Spleen (tissue), 11 donors: ENCODE measurements at regions not wholly inside any gene's neighbourhood (a gene's known extent, or its start where the extent isn't known, plus 50 kb on each side); places are given as distances from the start of the nearest gene placed in this dataset.

ENCODE experiments used
- DNase-seq: peaks from one replicate; pipeline ENCODE4 v3.0.0-alpha.2; 2020
- H3K27ac ChIP-seq, 8 donors: fragments of 200-600 bp; sonication (generic) in 7 of 8; 1 replicate in 4 of 8; 2 replicates in 4 of 8; pipeline versions ENCODE4 v1.5.0 to v1.8.0; 2016 to 2021; ENCODE audit warnings: inconsistent platforms in 4 of 8, mild to moderate bottlenecking in 4 of 8, moderate library complexity in 1 of 8
- H3K27me3 ChIP-seq, 7 donors: fragments of 200-600 bp; sonication (generic) in 6 of 7; replicated peaks in 1 of 7; 1 replicate in 4 of 7; 2 replicates in 3 of 7; pipeline versions ENCODE4 v1.5.0 to v1.8.0; 2016 to 2021; ENCODE audit warnings: inconsistent platforms in 3 of 7, mild to moderate bottlenecking in 1 of 7
- H3K36me3 ChIP-seq, 6 donors: fragments of 200-600 bp; sonication (generic) in 5 of 6; 1 replicate in 4 of 6; 2 replicates in 2 of 6; pipeline versions ENCODE4 v1.5.0 to v1.8.0; 2016 to 2021; ENCODE audit warnings: inconsistent platforms in 2 of 6
- H3K4me1 ChIP-seq, 6 donors: fragments of 200-600 bp; sonication (generic) in 5 of 6; 1 replicate in 3 of 6; 2 replicates in 3 of 6; pipeline versions ENCODE4 v1.5.0 to v1.8.0; 2016 to 2021; ENCODE audit warnings: inconsistent platforms in 3 of 6
- H3K4me3 ChIP-seq, 8 donors: fragments of 200-600 bp; sonication (generic) in 7 of 8; 1 replicate in 4 of 8; 2 replicates in 4 of 8; pipeline versions ENCODE4 v1.5.0 to v1.8.0; 2016 to 2021; ENCODE audit warnings: inconsistent platforms in 4 of 8, mild to moderate bottlenecking in 4 of 8, moderate library complexity in 2 of 8
- H3K9me3 ChIP-seq, 8 donors: fragments of 200-600 bp; sonication (generic) in 7 of 8; 1 replicate in 4 of 8; 2 replicates in 4 of 8; pipeline versions ENCODE4 v1.5.0 to v1.8.0; 2016 to 2021; ENCODE audit warnings: inconsistent platforms in 4 of 8
- POLR2A ChIP-seq, 3 donors: fragments of 450-650 bp; IDR thresholded peaks; one replicate each; pipeline ENCODE4 v1.5.1; 2017; ENCODE audit warnings: antibody characterized with exemption in 3 of 3, mild to moderate bottlenecking in 1 of 3
- POLR2AphosphoS5 ChIP-seq, 3 donors: sonication (generic); formaldehyde crosslinking; IDR thresholded peaks; one replicate each; pipeline ENCODE4 v1.5.1; 2017; ENCODE audit warnings: antibody characterized with exemption in 3 of 3
- WGBS, 5 donors: extraction: QIAGEN DNeasy Blood & Tissue Kit in 3 of 5; methylation state at CpG; one replicate each; pipeline versions ENCODE4 v1.1.5 to v1.1.7; 2013 to 2018; 5-methylcytosine and 5-hydroxymethylcytosine counted together
- intact Hi-C: fragments of 100-400 bp; cut with DNase I; formaldehyde crosslinking; loops from one replicate; pipeline ENCODE4 v1.15.0; 2023; ENCODE audit warnings: low total_unique reads
- TF ChIP-seq, protein P1 (sequence below), 11 experiments: fragments of 200-600 bp in 7 of 11; fragments of 450-650 bp in 4 of 11; sonication (generic) in 4 of 11; IDR thresholded peaks in 8 of 11; conservative IDR thresholded peaks in 3 of 11; 1 replicate in 7 of 11; 2 replicates in 4 of 11; pipeline versions ENCODE4 v1.4.0 to v1.8.0; 2016 to 2021; ENCODE audit warnings: antibody characterized with exemption in 11 of 11, inconsistent platforms in 4 of 11, mild to moderate bottlenecking in 1 of 11
- donor health status: healthy with polysubstance abuse.
- donor health status: DM: no; HTN: no; CAD: no; lungs with moderate emphysema.
- donor health status: DM: no; HTN: no; CAD: no.
- donor health status: Bipolar disorder and iron deficiency.
- donor health status: healthy.
- donor health status: DM: no; HTN: no; CAD: no.
- donor health status: DM: yes; HTN: yes; CAD: no.

DNA sequence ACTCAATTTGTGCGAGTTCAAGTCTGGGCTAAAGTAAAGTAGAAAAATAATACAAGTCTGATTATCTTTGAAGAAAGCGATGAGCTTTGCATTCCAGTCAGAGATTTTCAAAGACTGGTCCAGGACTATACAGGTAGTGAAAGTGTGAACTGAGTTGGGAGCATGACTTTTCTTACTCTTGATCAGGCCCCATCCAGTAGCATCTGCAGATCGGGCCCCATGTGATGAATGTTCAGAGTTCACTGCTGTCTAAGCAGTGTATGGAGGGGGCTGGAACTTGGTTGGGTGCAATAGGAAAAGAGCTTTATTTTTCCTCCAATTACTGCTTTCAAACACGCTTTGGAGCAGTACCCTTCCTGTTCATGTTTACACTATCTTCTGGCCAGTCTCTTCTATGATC lies 747.4 kb upstream of the ID2 start:
- intact Hi-C loops, result no loop called here
- no peak overlapping the region for H3K4me3 ChIP-seq
- TF ChIP-seq POLR2AphosphoS5 (IDR thresholded peaks at IDR 0.05) (no peak), POLR2A (IDR thresholded peaks at IDR 0.05) (no peak)
- TF ChIP-seq, protein P1, sequence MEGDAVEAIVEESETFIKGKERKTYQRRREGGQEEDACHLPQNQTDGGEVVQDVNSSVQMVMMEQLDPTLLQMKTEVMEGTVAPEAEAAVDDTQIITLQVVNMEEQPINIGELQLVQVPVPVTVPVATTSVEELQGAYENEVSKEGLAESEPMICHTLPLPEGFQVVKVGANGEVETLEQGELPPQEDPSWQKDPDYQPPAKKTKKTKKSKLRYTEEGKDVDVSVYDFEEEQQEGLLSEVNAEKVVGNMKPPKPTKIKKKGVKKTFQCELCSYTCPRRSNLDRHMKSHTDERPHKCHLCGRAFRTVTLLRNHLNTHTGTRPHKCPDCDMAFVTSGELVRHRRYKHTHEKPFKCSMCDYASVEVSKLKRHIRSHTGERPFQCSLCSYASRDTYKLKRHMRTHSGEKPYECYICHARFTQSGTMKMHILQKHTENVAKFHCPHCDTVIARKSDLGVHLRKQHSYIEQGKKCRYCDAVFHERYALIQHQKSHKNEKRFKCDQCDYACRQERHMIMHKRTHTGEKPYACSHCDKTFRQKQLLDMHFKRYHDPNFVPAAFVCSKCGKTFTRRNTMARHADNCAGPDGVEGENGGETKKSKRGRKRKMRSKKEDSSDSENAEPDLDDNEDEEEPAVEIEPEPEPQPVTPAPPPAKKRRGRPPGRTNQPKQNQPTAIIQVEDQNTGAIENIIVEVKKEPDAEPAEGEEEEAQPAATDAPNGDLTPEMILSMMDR (IDR thresholded peaks at IDR 0.05 in 8 of 11, conservative IDR thresholded peaks at IDR 0.05 in 3 of 11), result no peak
- DNase-seq, result no peak
- no peak overlapping the region for H3K27ac ChIP-seq
- 93 to 98% (median 95%) methylated on average over 4 of the region's 4 CpGs for WGBS, 5 donors
- no peaks in the 10 kb centered on the region for H3K9me3 ChIP-seq
- no peaks in the 10 kb centered on the region for H3K36me3 ChIP-seq
- no peaks in the 10 kb centered on the region for H3K4me1 ChIP-seq
- H3K27me3 ChIP-seq, result no peaks in the 10 kb centered on the region

DNA sequence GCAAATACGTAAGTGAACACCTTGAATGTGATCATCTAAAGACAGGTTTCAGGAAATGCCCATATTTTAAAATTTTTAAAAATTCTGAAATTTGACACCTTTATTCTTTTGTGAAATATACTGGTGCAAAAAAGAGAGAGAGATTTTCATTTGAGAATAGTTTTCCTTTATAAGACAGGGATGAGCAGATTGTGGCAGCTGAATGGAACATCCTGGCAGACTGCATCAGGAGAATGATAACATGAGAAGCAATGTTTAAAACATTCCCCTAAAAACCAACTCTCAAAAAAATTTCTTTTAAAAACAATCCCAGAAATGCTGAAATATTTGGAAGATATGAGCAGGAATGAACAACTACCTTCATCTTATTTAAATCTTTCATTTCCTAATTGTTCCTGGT lies 744.8 kb upstream of the ID2 start:
- H3K4me3 ChIP-seq, result no peak overlapping the region
- H3K36me3 ChIP-seq, result no peaks in the 10 kb centered on the region
- H3K4me1 ChIP-seq, result no peaks in the 10 kb centered on the region
- H3K9me3 ChIP-seq, result no peaks in the 10 kb centered on the region
- H3K27ac ChIP-seq, result no peak overlapping the region
- no peaks in the 10 kb centered on the region for H3K27me3 ChIP-seq
- TF ChIP-seq POLR2AphosphoS5 (IDR thresholded peaks at IDR 0.05), result no peak
- TF ChIP-seq, protein P1 (IDR thresholded peaks at IDR 0.05 in 8 of 11, conservative IDR thresholded peaks at IDR 0.05 in 3 of 11), result no peak
- no peak for TF ChIP-seq POLR2A (IDR thresholded peaks at IDR 0.05)
- no peak for DNase-seq
- 85 to 100% (median 96%) methylated on average over 1 of the region's 1 CpG for WGBS, 5 donors
- intact Hi-C loops, result no loop called here

DNA sequence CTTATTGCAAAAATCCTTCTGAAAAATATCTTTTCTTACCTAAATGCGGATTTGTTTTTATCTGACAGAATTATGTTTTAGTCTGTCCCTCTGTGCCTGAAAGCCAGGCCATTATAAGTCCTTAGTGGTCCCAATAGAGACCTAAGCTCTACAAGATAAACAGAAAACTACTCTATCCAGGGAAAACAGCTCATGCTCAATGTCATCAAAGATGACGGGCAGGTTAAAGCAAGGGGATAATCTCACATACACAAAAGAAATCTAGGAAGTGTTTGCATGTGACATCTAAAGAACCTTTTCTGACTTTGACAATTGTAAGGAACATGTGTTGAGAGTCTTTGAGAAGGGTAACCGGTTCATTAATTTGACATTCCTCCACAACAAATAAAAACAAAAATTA lies 741.1 kb upstream of the ID2 start:
- Histone ChIP-seq H3K4me1 (no peaks in the 10 kb centered on the region), H3K27ac (no peak overlapping the region), H3K4me3 (no peak overlapping the region), H3K27me3 (no peaks in the 10 kb centered on the region), H3K9me3 (no peaks in the 10 kb centered on the region), H3K36me3 (no peaks in the 10 kb centered on the region)
- intact Hi-C loops, result no loop called here
- DNase-seq, result no peak
- TF ChIP-seq POLR2AphosphoS5 (IDR thresholded peaks at IDR 0.05) (no peak), POLR2A (IDR thresholded peaks at IDR 0.05) (no peak)
- TF ChIP-seq, protein P1 (IDR thresholded peaks at IDR 0.05 in 8 of 11, conservative IDR thresholded peaks at IDR 0.05 in 3 of 11), result no peak
- WGBS, 5 donors, result 93 to 99% (median 95%) methylated on average over 3 of the region's 3 CpGs

DNA sequence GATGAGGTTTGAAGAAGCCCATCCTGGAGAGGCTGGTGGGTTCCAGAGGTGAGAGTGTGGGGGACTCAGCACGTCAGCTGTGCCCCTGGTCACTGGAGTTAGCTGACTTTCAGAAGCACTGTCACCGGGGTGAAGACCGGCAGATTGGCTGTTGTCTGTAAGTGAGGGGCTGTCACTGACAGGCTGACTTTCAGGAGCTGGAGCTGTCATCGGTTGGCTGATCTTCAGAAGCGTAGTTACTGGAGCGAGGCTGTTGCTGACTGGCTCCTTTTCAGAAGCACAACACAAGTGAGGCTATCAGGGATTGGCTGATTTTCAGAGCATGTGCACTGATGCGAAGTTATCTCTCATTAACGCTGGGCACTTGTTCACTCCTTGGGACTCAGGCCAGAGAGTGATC lies 738.4 kb upstream of the ID2 start:
- no peak for DNase-seq
- Histone ChIP-seq H3K9me3 (no peaks in the 10 kb centered on the region), H3K27ac (no peak overlapping the region), H3K4me3 (no peak overlapping the region), H3K4me1 (no peaks in the 10 kb centered on the region), H3K27me3 (no peaks in the 10 kb centered on the region), H3K36me3 (no peaks in the 10 kb centered on the region)
- WGBS, 5 donors, result 80 to 86% (median 81%) methylated on average over 8 of the region's 8 CpGs
- TF ChIP-seq POLR2A (IDR thresholded peaks at IDR 0.05) (no peak), POLR2AphosphoS5 (IDR thresholded peaks at IDR 0.05) (no peak)
- TF ChIP-seq, protein P1 (IDR thresholded peaks at IDR 0.05 in 8 of 11, conservative IDR thresholded peaks at IDR 0.05 in 3 of 11), result no peak
- intact Hi-C loops, result no loop called here
